DOHH2 (cell line): ENCODE measurements at regions not wholly inside any gene's neighbourhood (a gene's known extent, or its start where the extent isn't known, plus 50 kb on each side); places are given as distances from the start of the nearest gene placed in this dataset.

Experiments used
- H3F3A ChIP-seq: fragments of 200-600 bp; sonication (generic), shearing (Covaris generic); 2 replicates; pipeline ENCODE4 v1.6.0; 2016; ENCODE audit warnings: antibody characterized with exemption, mild to moderate bottlenecking; ENCODE audit not compliant: control insufficient read depth, insufficient read depth
- H3K27ac ChIP-seq: fragments of 200-600 bp; sonication (generic); 2 replicates; pipeline ENCODE4 v1.5.1; 2014; ENCODE audit warnings: low read depth, mild to moderate bottlenecking, low read length, moderate library complexity
- H3K27me3 ChIP-seq: fragments of 200-600 bp; sonication (generic); 2 replicates; pipeline ENCODE4 v1.6.1; 2014; ENCODE audit warnings: mild to moderate bottlenecking, low read length, mixed read lengths; ENCODE audit not compliant: control insufficient read depth
- H3K36me3 ChIP-seq: fragments of 200-600 bp; sonication (generic); 2 replicates; pipeline ENCODE4 v1.6.1; 2014; ENCODE audit warnings: mild to moderate bottlenecking, low read length, moderate library complexity, mixed read lengths; ENCODE audit not compliant: control insufficient read depth
- H3K4me1 ChIP-seq: fragments of 200-600 bp; sonication (generic); 2 replicates; pipeline ENCODE4 v1.6.1; 2014; ENCODE audit warnings: mild to moderate bottlenecking, low read length, mixed read lengths; ENCODE audit not compliant: control insufficient read depth
- H3K4me2 ChIP-seq: fragments of 200-600 bp; sonication (generic); 2 replicates; pipeline ENCODE4 v1.6.0; 2014; ENCODE audit warnings: mild to moderate bottlenecking, low read length, moderate library complexity
- H3K4me3 ChIP-seq: fragments of 200-600 bp; sonication (generic); 2 replicates; pipeline ENCODE4 v1.5.1; 2014; ENCODE audit warnings: mild to moderate bottlenecking, low read length, mixed read lengths
- H3K79me2 ChIP-seq: fragments of 200-600 bp; sonication (generic); 2 replicates; pipeline ENCODE4 v1.6.1; 2014; ENCODE audit warnings: mild to moderate bottlenecking, low read length, mixed read lengths; ENCODE audit not compliant: control insufficient read depth
- H3K9me2 ChIP-seq: fragments of 200-600 bp; sonication (generic); replicated peaks from 2 replicates; pipeline ENCODE4 v1.6.1; 2014; ENCODE audit warnings: mild to moderate bottlenecking, low read length, mixed read lengths; ENCODE audit not compliant: control insufficient read depth
- H3K9me3 ChIP-seq: fragments of 200-600 bp; sonication (generic); 2 replicates; pipeline ENCODE4 v1.6.1; 2014; ENCODE audit warnings: antibody characterized with exemption, low read length, mixed read lengths; ENCODE audit not compliant: control insufficient read depth, insufficient read depth
- H4K20me1 ChIP-seq: fragments of 200-600 bp; sonication (generic); 2 replicates; pipeline ENCODE4 v1.6.0; 2014; ENCODE audit warnings: low read depth, mild to moderate bottlenecking, antibody characterized with exemption, low read length, moderate library complexity; ENCODE audit not compliant: control insufficient read depth, insufficient read depth
- CTCF ChIP-seq: fragments of 200-600 bp; sonication (generic); IDR thresholded peaks from one replicate; pipeline ENCODE4 v1.5.1; 2014; ENCODE audit warnings: antibody characterized with exemption, mild to moderate bottlenecking, low read depth, low read length; ENCODE audit not compliant: poor library complexity, severe bottlenecking
- EZH2phosphoT487 ChIP-seq: fragments of 200-600 bp; sonication (generic); IDR thresholded peaks from 2 replicates; pipeline ENCODE4 v1.6.1; 2017; ENCODE audit warnings: borderline replicate concordance, mild to moderate bottlenecking, antibody characterized with exemption, low read length, moderate library complexity, mixed read lengths

GRCh38 chr16:50999181-50999580 lies 151.9 kb downstream of the SALL1 start:
- Histone ChIP-seq H3K9me3 (no peaks in the 10 kb centered on the region), H3K4me1 (no peaks in the 10 kb centered on the region), H3K9me2 (no peaks in the 10 kb centered on the region), H3K79me2 (no peaks in the 10 kb centered on the region), H4K20me1 (no peaks in the 10 kb centered on the region), H3K27ac (no peak overlapping the region), H3K4me2 (no peak overlapping the region), H3K36me3 (no peaks in the 10 kb centered on the region), H3K27me3 (no peaks in the 10 kb centered on the region), H3F3A (no peaks in the 10 kb centered on the region), H3K4me3 (no peak overlapping the region)
- no peak for TF ChIP-seq EZH2phosphoT487
- no peak for TF ChIP-seq CTCF

- Histone ChIP-seq H3K36me3 (no peaks in the 10 kb centered on the region), H3K79me2 (no peaks in the 10 kb centered on the region), H3K4me2 (no peak overlapping the region), H3K4me1 (no peaks in the 10 kb centered on the region), H3F3A (no peaks in the 10 kb centered on the region), H3K27ac (no peak overlapping the region), H3K4me3 (no peak overlapping the region), H3K27me3 (no peaks in the 10 kb centered on the region), H3K9me2 (no peaks in the 10 kb centered on the region), H4K20me1 (no peaks in the 10 kb centered on the region), H3K9me3 (no peaks in the 10 kb centered on the region)
- TF ChIP-seq CTCF (no peak), EZH2phosphoT487 (no peak)
Measured at GRCh38 chr16:50998411-50998810, 152.7 kb downstream of the SALL1 start.

- Histone ChIP-seq H3K27me3 (no peaks in the 10 kb centered on the region), H3K79me2 (no peaks in the 10 kb centered on the region), H3K4me1 (no peaks in the 10 kb centered on the region), H3K36me3 (no peaks in the 10 kb centered on the region), H3K9me3 (no peaks in the 10 kb centered on the region), H3F3A (no peaks in the 10 kb centered on the region), H3K4me2 (no peak overlapping the region), H3K27ac (no peak overlapping the region), H3K4me3 (no peak overlapping the region), H4K20me1 (no peaks in the 10 kb centered on the region), H3K9me2 (no peaks in the 10 kb centered on the region)
- TF ChIP-seq EZH2phosphoT487 (no peak), CTCF (no peak)
Measured at GRCh38 chr16:50997679-50998078, 153.4 kb downstream of the SALL1 start.

GRCh38 chr16:50996830-50997186 lies 154.3 kb downstream of the SALL1 start:
- Histone ChIP-seq H3K4me1 (no peaks in the 10 kb centered on the region), H3K9me3 (no peaks in the 10 kb centered on the region), H3K9me2 (no peaks in the 10 kb centered on the region), H3K79me2 (no peaks in the 10 kb centered on the region), H3F3A (no peaks in the 10 kb centered on the region), H3K4me3 (no peak overlapping the region), H3K27ac (no peak overlapping the region), H4K20me1 (no peaks in the 10 kb centered on the region), H3K4me2 (no peak overlapping the region), H3K36me3 (no peaks in the 10 kb centered on the region), H3K27me3 (no peaks in the 10 kb centered on the region)
- TF ChIP-seq CTCF (no peak), EZH2phosphoT487 (no peak)
